ENCODE measurements at regions not wholly inside any gene's neighbourhood (a gene's known extent, or its start where the extent isn't known, plus 50 kb on each side); places are given as distances from the start of the nearest gene placed in this dataset.

GRCh38 chr2:128395640-128396499 is 77.2 kb upstream of the HS6ST1 start:
- peak; percentile 26 to 46 for DNase-seq (ENCODE audit: low read depth in 2 of 2)
- no peak for TF ChIP-seq CTCF (IDR thresholded peaks at IDR 0.05; ENCODE audit: low read depth, low read length)
- no peak overlapping the region for H3K4me3 ChIP-seq (replicated peaks in 1 of 2; ENCODE audit: low read depth in 2 of 2, low read length in 2 of 2)

- DNase-seq (ENCODE audit: low read depth in 2 of 2), result no peak
- TF ChIP-seq CTCF (IDR thresholded peaks at IDR 0.05; ENCODE audit: low read depth, low read length), result no peak
- H3K4me3 ChIP-seq (replicated peaks in 1 of 2; ENCODE audit: low read depth in 2 of 2, low read length in 2 of 2), result no peak overlapping the region
These were observed 77.8 kb upstream of the HS6ST1 start for GRCh38 chr2:128396500-128396891.

GRCh38 chr2:128396946-128397345 is 78.3 kb upstream of the HS6ST1 start:
- DNase-seq (ENCODE audit: low read depth in 2 of 2), result peak in 1 of 2 donors; percentile 17
- no peak for TF ChIP-seq CTCF (IDR thresholded peaks at IDR 0.05; ENCODE audit: low read depth, low read length)
- no peak overlapping the region for H3K4me3 ChIP-seq (replicated peaks in 1 of 2; ENCODE audit: low read depth in 2 of 2, low read length in 2 of 2)

GRCh38 chr2:128399256-128399655 is 80.6 kb upstream of the HS6ST1 start:
- TF ChIP-seq CTCF (IDR thresholded peaks at IDR 0.05; ENCODE audit: low read depth, low read length), result no peak
- no peak for DNase-seq (ENCODE audit: low read depth in 2 of 2)
- H3K4me3 ChIP-seq (replicated peaks in 1 of 2; ENCODE audit: low read depth in 2 of 2, low read length in 2 of 2), result no peak overlapping the region

GRCh38 chr2:128399690-128400291 is 81.1 kb upstream of the HS6ST1 start:
- no peak overlapping the region for H3K4me3 ChIP-seq (replicated peaks in 1 of 2; ENCODE audit: low read depth in 2 of 2, low read length in 2 of 2)
- no peak for TF ChIP-seq CTCF (IDR thresholded peaks at IDR 0.05; ENCODE audit: low read depth, low read length)
- DNase-seq (ENCODE audit: low read depth in 2 of 2), result no peak

GRCh38 chr2:128401680-128402079 is 83.0 kb upstream of the HS6ST1 start:
- TF ChIP-seq CTCF (IDR thresholded peaks at IDR 0.05; ENCODE audit: low read depth, low read length), result no peak
- DNase-seq (ENCODE audit: low read depth in 2 of 2), result no peak
- no peak overlapping the region for H3K4me3 ChIP-seq (replicated peaks in 1 of 2; ENCODE audit: low read depth in 2 of 2, low read length in 2 of 2)
